ENCODE measurements at regions not wholly inside any gene's neighbourhood (a gene's known extent, or its start where the extent isn't known, plus 50 kb on each side); places are given as distances from the start of the nearest gene placed in this dataset.

- H3K4me3 ChIP-seq (ENCODE audit: low read length): peak overlapping the region; percentile 53
- H3K4me2 ChIP-seq (ENCODE audit: low read length): peak overlapping the region; percentile 45
- H3K79me2 ChIP-seq (replicated peaks; ENCODE audit: insufficient read depth, low read length): no peaks in the 10 kb centered on the region
- no peaks in the 10 kb centered on the region for H3K36me3 ChIP-seq (ENCODE audit: insufficient read depth, low read length)
- no peaks in the 10 kb centered on the region for H3K9me3 ChIP-seq (ENCODE audit: low read length)
- no peaks in the 10 kb centered on the region for H4K20me1 ChIP-seq (ENCODE audit: insufficient read depth)
- H3F3A ChIP-seq (ENCODE audit: insufficient read depth, low read length, poor library complexity, severe bottlenecking): peaks cover 3% of the 10 kb centered on the region
- H3K27me3 ChIP-seq (ENCODE audit: insufficient read depth, low read depth, low read length): no peaks in the 10 kb centered on the region
- no peak overlapping the region for H2AFZ ChIP-seq (ENCODE audit: low read depth, low read length)
- TF ChIP-seq POLR2AphosphoS5 (IDR thresholded peaks at IDR 0.05) (no peak), MXI1 (conservative IDR thresholded peaks at IDR 0.05; ENCODE audit: poor library complexity, severe bottlenecking) (no peak), EP300 (conservative IDR thresholded peaks at IDR 0.05; ENCODE audit: poor library complexity, severe bottlenecking) (no peak), SMC3 (conservative IDR thresholded peaks at IDR 0.05; ENCODE audit: poor library complexity) (no peak), RAD21 (conservative IDR thresholded peaks at IDR 0.05) (no peak), EZH2 (IDR thresholded peaks at IDR 0.05; ENCODE audit: borderline replicate concordance, insufficient read depth, low read length, poor library complexity, severe bottlenecking) (no peak), TAF1 (IDR thresholded peaks at IDR 0.05; ENCODE audit: low read depth) (no peak)
- TF ChIP-seq, protein P1, sequence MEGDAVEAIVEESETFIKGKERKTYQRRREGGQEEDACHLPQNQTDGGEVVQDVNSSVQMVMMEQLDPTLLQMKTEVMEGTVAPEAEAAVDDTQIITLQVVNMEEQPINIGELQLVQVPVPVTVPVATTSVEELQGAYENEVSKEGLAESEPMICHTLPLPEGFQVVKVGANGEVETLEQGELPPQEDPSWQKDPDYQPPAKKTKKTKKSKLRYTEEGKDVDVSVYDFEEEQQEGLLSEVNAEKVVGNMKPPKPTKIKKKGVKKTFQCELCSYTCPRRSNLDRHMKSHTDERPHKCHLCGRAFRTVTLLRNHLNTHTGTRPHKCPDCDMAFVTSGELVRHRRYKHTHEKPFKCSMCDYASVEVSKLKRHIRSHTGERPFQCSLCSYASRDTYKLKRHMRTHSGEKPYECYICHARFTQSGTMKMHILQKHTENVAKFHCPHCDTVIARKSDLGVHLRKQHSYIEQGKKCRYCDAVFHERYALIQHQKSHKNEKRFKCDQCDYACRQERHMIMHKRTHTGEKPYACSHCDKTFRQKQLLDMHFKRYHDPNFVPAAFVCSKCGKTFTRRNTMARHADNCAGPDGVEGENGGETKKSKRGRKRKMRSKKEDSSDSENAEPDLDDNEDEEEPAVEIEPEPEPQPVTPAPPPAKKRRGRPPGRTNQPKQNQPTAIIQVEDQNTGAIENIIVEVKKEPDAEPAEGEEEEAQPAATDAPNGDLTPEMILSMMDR (IDR thresholded peaks at IDR 0.05; ENCODE audit: poor library complexity, severe bottlenecking): no peak
- TF ChIP-seq, protein P2, sequence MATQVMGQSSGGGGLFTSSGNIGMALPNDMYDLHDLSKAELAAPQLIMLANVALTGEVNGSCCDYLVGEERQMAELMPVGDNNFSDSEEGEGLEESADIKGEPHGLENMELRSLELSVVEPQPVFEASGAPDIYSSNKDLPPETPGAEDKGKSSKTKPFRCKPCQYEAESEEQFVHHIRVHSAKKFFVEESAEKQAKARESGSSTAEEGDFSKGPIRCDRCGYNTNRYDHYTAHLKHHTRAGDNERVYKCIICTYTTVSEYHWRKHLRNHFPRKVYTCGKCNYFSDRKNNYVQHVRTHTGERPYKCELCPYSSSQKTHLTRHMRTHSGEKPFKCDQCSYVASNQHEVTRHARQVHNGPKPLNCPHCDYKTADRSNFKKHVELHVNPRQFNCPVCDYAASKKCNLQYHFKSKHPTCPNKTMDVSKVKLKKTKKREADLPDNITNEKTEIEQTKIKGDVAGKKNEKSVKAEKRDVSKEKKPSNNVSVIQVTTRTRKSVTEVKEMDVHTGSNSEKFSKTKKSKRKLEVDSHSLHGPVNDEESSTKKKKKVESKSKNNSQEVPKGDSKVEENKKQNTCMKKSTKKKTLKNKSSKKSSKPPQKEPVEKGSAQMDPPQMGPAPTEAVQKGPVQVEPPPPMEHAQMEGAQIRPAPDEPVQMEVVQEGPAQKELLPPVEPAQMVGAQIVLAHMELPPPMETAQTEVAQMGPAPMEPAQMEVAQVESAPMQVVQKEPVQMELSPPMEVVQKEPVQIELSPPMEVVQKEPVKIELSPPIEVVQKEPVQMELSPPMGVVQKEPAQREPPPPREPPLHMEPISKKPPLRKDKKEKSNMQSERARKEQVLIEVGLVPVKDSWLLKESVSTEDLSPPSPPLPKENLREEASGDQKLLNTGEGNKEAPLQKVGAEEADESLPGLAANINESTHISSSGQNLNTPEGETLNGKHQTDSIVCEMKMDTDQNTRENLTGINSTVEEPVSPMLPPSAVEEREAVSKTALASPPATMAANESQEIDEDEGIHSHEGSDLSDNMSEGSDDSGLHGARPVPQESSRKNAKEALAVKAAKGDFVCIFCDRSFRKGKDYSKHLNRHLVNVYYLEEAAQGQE (IDR thresholded peaks at IDR 0.05; ENCODE audit: borderline replicate concordance): no peak
- no peak overlapping the region for H3K9ac ChIP-seq (ENCODE audit: low read length)
- peak overlapping the region; percentile 74 for H3K27ac ChIP-seq (ENCODE audit: low read length)
- no peaks in the 10 kb centered on the region for H3K9me2 ChIP-seq (ENCODE audit: insufficient read depth, low read length)
These were observed 84.0 kb upstream of the NPY start for GRCh38 chr7:24199978-24200377.

GRCh38 chr7:24200407-24200966 is 83.5 kb upstream of the NPY start:
- TF ChIP-seq, protein P2 (IDR thresholded peaks at IDR 0.05; ENCODE audit: borderline replicate concordance): peak; percentile 29
- TF ChIP-seq SMC3 (conservative IDR thresholded peaks at IDR 0.05; ENCODE audit: poor library complexity): no peak
- Histone ChIP-seq H4K20me1 (ENCODE audit: insufficient read depth) (no peaks in the 10 kb centered on the region), H3F3A (ENCODE audit: insufficient read depth, low read length, poor library complexity, severe bottlenecking) (peaks cover 3% of the 10 kb centered on the region), H3K4me2 (ENCODE audit: low read length) (peak overlapping the region; percentile 45), H2AFZ (ENCODE audit: low read depth, low read length) (no peak overlapping the region), H3K27ac (ENCODE audit: low read length) (peak overlapping the region; percentile 74), H3K36me3 (ENCODE audit: insufficient read depth, low read length) (no peaks in the 10 kb centered on the region), H3K27me3 (ENCODE audit: insufficient read depth, low read depth, low read length) (no peaks in the 10 kb centered on the region), H3K9ac (ENCODE audit: low read length) (no peak overlapping the region), H3K9me2 (ENCODE audit: insufficient read depth, low read length) (no peaks in the 10 kb centered on the region), H3K9me3 (ENCODE audit: low read length) (no peaks in the 10 kb centered on the region), H3K4me3 (ENCODE audit: low read length) (peak overlapping the region; percentile 53), H3K79me2 (replicated peaks; ENCODE audit: insufficient read depth, low read length) (no peaks in the 10 kb centered on the region)
